ENCODE measurements at regions not wholly inside any gene's neighbourhood (a gene's known extent, or its start where the extent isn't known, plus 50 kb on each side); places are given as distances from the start of the nearest gene placed in this dataset.
A peak's percentile ranks its signal among the peaks of the same experiment; 100 is the strongest.

- no peak for DNase-seq (ENCODE audit: low read depth)
- no peak overlapping the region for H3K4me3 ChIP-seq (ENCODE audit: control insufficient read depth, low read depth, low read length)
- no peak for TF ChIP-seq CTCF (IDR thresholded peaks at IDR 0.05; ENCODE audit: control insufficient read depth, insufficient read depth, low read depth, low read length, missing control alignments)
Observed at GRCh38 chr21:38664315-38664714, 141.4 kb upstream of the ETS2 start.

- no peak overlapping the region for H3K4me3 ChIP-seq (ENCODE audit: control insufficient read depth, low read depth, low read length)
- no peak for TF ChIP-seq CTCF (IDR thresholded peaks at IDR 0.05; ENCODE audit: control insufficient read depth, insufficient read depth, low read depth, low read length, missing control alignments)
- DNase-seq (ENCODE audit: low read depth), result no peak
Observed at GRCh38 chr21:38664841-38665240, 140.9 kb upstream of the ETS2 start.

- H3K4me3 ChIP-seq (ENCODE audit: control insufficient read depth, low read depth, low read length), result no peak overlapping the region
- no peak for DNase-seq (ENCODE audit: low read depth)
Observed at GRCh38 chr21:38667291-38667870, 138.3 kb upstream of the ETS2 start.

GRCh38 chr21:38668067-38668466, 137.7 kb upstream of the ETS2 start:
- DNase-seq (ENCODE audit: low read depth), result no peak
- TF ChIP-seq CTCF (IDR thresholded peaks at IDR 0.05; ENCODE audit: control insufficient read depth, insufficient read depth, low read depth, low read length, missing control alignments), result no peak
- no peak overlapping the region for H3K4me3 ChIP-seq (ENCODE audit: control insufficient read depth, low read depth, low read length)

More at GRCh38 chr21:38667291-38667870, 138.3 kb upstream of the ETS2 start:
- TF ChIP-seq CTCF (IDR thresholded peaks at IDR 0.05; ENCODE audit: control insufficient read depth, insufficient read depth, low read depth, low read length, missing control alignments), result no peak

DNA sequence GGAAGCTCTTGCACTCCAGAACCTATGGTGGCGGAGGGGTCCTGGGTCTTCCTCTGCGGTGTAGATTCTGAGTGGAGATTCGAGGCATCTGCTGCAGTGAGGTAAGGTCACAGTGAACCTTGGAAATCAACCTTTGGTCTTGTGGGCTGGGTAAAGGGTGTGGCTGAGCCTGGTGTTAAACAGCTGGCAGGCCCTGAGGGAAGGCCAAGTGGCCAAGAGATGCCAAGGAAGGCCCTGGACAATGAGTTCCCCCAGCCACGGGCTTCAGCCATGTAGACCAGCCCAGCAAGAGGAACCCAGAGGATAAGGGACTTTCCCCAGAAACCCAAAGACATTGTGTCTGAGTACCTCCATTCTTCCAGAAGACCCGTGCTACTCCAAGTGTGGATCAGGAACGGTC, 137.2 kb upstream of the ETS2 start:
- DNase-seq (ENCODE audit: low read depth), result no peak
- TF ChIP-seq CTCF (IDR thresholded peaks at IDR 0.05; ENCODE audit: control insufficient read depth, insufficient read depth, low read depth, low read length, missing control alignments), result no peak
- no peak overlapping the region for H3K4me3 ChIP-seq (ENCODE audit: control insufficient read depth, low read depth, low read length)

- DNase-seq (ENCODE audit: low read depth), result no peak
- H3K4me3 ChIP-seq (ENCODE audit: control insufficient read depth, low read depth, low read length), result no peak overlapping the region
- TF ChIP-seq CTCF (IDR thresholded peaks at IDR 0.05; ENCODE audit: control insufficient read depth, insufficient read depth, low read depth, low read length, missing control alignments), result peak; percentile 61
Observed at GRCh38 chr21:38669186-38669585, 136.5 kb upstream of the ETS2 start.

DNA sequence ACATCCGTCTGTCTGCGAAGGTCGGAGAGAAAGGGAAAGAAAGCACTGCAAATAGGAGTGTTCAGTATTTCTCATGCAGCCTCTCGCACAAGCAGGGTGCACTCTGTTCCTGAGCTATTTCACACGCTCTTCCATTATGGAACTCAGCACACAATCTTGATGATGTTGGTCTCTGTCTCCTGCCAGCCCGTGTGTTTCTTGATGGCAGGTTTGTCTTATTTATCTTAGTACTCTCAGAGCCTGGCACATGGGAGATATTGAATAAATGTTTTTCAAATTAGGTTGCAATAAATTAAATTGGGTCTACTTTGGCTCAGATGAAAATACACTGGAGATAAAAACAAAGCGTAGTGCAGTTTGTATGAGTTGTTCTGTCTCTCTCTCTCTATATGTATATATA, 134.9 kb upstream of the ETS2 start:
- no peak overlapping the region for H3K4me3 ChIP-seq (ENCODE audit: control insufficient read depth, low read depth, low read length)
- TF ChIP-seq CTCF (IDR thresholded peaks at IDR 0.05; ENCODE audit: control insufficient read depth, insufficient read depth, low read depth, low read length, missing control alignments), result no peak
- no peak for DNase-seq (ENCODE audit: low read depth)
